DND-41 (cell line): ENCODE measurements at regions not wholly inside any gene's neighbourhood (a gene's known extent, or its start where the extent isn't known, plus 50 kb on each side); places are given as distances from the start of the nearest gene placed in this dataset.

Source experiments
- CTCF ChIP-seq: IDR thresholded peaks from 2 replicates; pipeline ENCODE4 v1.5.1; 2012; ENCODE audit warnings: borderline replicate concordance, low read length, moderate library complexity, mild to moderate bottlenecking; ENCODE audit not compliant: poor library complexity, severe bottlenecking; ENCODE audit errors: extremely low read depth
- EZH2 ChIP-seq: IDR thresholded peaks from 3 replicates; pipeline ENCODE4 v1.6.1; 2012; ENCODE audit warnings: borderline replicate concordance, low read depth, mild to moderate bottlenecking, moderate library complexity, low read length, inconsistent platforms; ENCODE audit not compliant: severe bottlenecking

- TF ChIP-seq CTCF (no peak), EZH2 (no peak)
These were observed 706.9 kb upstream of the STXBP6 start for GRCh38 chr14:25756876-25757275.
